ENCODE measurements at regions not wholly inside any gene's neighbourhood (a gene's known extent, or its start where the extent isn't known, plus 50 kb on each side); places are given as distances from the start of the nearest gene placed in this dataset.

GRCh38 chr1:233520261-233521191 is 93.4 kb upstream of the KCNK1 start:
- DNase-seq (ENCODE audit: low spot score) = no peak

DNA sequence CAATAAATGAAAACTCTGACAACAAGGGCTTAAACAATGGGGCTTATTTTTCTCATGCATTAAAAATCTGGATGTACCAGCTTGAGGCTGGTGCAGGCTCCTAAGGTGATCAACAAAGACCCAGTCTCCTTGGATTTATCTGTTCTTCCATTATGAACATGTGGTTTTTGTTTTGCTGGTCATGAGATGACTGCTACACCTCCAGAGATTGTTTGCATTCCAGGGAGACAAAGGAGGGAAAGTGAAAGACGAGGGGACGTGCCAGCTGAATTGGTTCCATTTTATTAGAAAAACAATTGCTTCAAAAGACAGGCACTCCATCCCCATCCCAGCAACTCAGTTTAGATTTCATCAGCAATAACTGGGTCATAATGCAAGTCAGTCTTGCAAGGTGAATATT is 90.9 kb upstream of the KCNK1 start:
- no peak for DNase-seq (ENCODE audit: low spot score)

DNA sequence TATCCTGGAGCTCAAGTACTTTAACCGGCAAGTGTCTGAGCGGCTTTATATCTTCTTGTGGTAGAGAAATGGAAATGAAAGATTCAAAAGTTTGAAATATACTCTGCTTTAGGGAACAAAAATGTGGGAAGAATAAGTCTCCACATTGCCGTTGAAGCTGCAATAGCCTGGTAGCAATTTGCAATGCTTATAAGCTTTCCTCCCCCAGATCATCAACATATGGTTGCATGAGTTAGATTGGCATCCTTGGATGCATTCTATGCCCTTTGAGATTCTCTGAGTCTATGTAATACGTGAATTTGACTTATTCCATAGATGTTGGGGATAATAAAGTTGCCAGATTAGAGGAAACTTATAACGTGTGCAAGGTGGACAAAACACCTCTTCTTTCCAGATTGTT is 86.1 kb upstream of the KCNK1 start:
- no peak for DNase-seq (ENCODE audit: low spot score)

DNA sequence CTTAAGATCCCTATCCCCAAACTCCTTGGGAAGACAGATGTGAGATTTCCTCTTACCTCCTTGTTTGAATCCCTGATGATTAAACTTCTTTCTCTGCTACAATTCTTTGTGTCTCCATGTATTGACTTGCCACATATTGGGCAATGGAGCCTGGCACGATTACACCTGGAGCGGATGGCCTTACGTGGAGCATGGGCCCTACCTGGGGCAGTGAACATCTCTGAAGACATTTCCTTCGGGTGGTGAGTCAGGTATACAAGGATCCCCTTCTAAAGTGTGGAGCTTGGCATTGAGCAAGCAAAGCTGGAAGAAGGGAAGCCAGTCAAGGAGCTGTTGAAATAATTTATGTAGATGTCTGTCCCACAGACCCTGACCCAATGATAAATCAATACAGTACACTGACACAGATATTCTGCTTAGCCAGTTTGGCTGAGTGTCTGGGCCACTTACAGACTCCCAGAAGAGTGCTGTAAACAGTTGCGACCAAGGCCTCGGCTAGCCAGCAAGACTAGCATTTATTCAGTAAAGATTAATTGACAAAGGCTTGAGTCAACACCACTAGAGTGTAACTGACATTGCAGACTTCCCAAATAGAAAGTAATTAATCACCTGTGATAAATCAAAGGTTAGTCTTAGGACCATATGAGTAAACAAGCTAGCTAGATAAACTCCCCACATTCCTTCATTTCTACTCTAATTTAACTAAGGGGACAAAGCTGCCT is 83.1 kb upstream of the KCNK1 start:
- DNase-seq (ENCODE audit: low spot score) = no peak

DNA sequence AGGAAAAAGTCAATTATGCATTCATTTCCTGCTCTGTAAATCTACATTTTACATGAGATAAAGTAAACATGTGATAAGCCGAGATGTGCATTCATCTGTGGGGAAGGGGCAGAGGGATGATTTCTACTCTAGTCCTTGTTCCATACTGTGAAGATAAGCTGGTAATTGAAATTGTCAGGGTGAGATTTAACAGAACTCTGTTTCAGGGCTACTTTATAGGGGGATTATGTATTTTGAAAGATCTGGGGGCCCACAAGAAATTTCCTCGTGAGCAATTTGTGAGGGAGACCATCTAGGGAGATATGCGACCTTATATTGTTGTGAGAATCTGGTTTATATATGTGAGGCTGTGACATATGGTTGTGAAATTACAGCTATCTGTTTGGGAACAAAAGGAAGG is 73.1 kb upstream of the KCNK1 start:
- DNase-seq (ENCODE audit: low spot score) = no peak

DNA sequence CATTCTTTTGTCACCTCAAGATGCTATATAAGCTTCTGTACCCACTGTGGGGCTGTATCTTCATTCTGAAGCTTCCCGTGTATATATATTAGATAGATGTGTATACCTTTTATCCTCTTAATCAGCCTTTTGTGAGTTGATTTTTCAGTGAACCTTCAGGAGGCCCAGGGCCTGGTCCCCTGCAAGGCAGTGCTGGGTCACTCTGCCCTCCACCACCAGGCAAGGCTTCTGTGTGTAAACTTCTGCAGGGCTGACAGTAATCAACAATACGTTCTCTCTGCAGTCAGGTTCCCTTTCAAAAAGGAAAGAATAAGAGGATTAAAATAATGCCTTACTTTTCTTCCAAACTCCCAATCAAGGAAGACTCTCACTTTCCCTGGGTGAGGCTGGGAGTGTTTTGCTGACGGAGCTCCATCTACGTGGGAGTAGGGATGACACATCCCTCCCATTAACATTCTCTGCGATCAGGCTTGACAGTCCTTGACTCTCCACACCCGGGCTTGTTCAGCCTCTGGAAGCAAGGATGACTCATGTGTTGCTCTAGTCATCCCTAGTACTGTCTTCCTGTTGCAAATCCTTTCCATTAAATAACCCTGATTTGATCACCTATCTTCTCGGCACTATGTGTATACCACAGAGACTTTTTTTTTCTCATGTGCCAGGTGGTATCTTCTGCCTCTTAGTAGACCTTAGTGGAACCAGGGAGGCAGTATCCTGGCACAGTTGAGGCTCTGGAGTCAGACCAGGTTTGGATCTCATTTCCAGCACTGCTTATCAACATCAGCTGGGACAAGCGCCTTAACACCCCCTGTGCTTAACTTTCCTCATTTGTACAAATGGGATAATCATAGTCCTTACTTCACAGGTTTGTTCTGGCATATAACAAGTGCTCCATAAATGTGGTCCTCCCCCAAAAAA is 70.3 kb upstream of the KCNK1 start:
- DNase-seq (ENCODE audit: low spot score) = no peak

DNA sequence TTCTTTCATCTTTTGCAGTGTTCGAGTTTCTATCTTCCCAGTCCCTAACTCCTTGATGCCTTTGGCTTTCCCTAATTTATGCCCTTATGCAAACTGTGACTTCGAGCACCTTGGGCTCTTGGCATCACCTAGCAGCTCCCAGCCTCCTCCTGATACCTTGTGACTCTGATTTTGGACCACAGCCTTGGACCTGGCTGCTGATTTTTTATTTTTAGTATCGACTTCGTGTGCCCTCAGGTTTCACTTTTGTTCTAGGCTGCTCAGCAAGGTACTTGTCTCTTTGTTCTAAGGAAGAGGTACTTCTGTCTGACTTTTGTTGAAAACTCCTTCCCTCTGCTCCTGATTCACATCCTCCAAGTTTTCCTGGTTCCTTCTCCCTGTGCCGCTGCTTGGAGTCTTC is 69.6 kb upstream of the KCNK1 start:
- no peak for DNase-seq (ENCODE audit: low spot score)

- DNase-seq (ENCODE audit: low spot score) = no peak
Measured at GRCh38 chr1:233547726-233548125, 66.2 kb upstream of the KCNK1 start.

DNA sequence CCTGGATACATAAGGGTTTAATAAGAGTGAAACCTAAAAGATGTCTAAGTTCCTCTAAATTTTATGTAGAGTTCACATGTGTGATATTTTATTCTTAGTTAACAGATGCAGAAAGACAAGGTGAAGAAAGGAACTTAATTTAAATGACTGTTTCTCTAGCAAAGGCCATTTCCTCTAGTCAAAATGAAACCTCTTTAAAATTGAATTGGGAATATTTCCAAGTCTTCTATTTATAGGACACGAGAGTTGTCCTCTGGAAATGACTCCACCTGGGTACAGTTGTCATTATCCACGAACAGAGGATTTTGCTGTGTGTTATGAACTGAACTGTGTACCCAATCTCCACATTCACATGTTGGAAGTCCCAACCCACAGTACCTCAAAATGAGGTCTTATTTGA is 64.5 kb upstream of the KCNK1 start:
- no peak for DNase-seq (ENCODE audit: low spot score)

GRCh38 chr1:233549917-233550316 is 64.0 kb upstream of the KCNK1 start:
- no peak for DNase-seq (ENCODE audit: low spot score)

- no peak for DNase-seq (ENCODE audit: low spot score)
Measured at GRCh38 chr1:233554037-233554436, 59.9 kb upstream of the KCNK1 start.

DNA sequence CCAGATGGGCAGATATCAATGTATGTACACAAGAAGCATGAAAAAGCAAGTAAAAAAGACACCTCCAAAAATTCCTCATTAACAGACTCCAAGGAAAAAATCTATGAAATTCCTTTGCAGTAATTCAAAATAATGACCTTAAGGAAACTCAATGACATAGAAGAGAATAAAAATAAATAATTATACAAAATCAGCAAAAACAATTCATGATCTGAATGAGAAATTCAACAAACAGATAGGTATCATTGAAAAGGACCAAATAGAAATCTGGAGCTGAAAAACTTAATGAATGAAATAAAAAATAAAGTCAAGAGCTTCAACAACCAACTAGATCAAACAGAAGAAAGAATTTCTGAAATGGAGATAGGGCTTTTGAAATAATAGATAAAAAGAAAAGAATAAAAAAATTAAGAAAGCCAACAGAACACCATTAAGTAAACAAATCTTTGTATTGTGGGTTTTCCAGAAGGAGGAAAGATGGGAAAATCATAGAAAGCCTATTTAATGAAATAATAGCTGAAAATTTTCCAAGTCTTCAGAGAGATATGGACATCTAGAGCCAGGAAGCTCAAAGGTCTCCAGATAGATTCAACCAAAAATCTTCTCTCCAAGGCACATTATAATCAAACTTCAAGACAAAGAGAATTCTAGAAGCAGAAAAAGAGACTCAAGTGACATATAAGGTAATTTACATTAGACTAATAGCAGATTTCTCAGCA is 52.0 kb upstream of the KCNK1 start:
- DNase-seq (ENCODE audit: low spot score) = no peak
